Nephron progenitor cell (in vitro differentiated cells): ENCODE measurements at regions not wholly inside any gene's neighbourhood (a gene's known extent, or its start where the extent isn't known, plus 50 kb on each side); places are given as distances from the start of the nearest gene placed in this dataset.

Experiments
- DNase-seq: peaks from one replicate; pipeline ENCODE4 v3.0.0; 2021
- H3K27ac Mint-ChIP-seq: 2 replicates; pipeline ENCODE4 v1.8.0; 2021; ENCODE audit warnings: mild to moderate bottlenecking, moderate library complexity, mixed read lengths
- H3K27me3 Mint-ChIP-seq: 2 replicates; pipeline ENCODE4 v1.8.0; 2021; ENCODE audit warnings: mild to moderate bottlenecking, low read depth, mixed read lengths; ENCODE audit not compliant: poor library complexity
- H3K36me3 Mint-ChIP-seq: 2 replicates; pipeline ENCODE4 v1.8.0; 2021; ENCODE audit warnings: low read depth, mixed read lengths
- H3K4me1 Mint-ChIP-seq: 2 replicates; pipeline ENCODE4 v1.8.0; 2021; ENCODE audit warnings: mixed read lengths
- H3K4me3 Mint-ChIP-seq: 2 replicates; pipeline ENCODE4 v1.8.0; 2021; ENCODE audit warnings: mild to moderate bottlenecking, moderate library complexity, mixed read lengths
- H3K9me3 Mint-ChIP-seq: 2 replicates; pipeline ENCODE4 v1.8.0; 2021; ENCODE audit warnings: mild to moderate bottlenecking, moderate library complexity, mixed read lengths
- TF ChIP-seq, protein P1 (sequence below): fragments of 200-600 bp; sonication (generic); IDR thresholded peaks from 2 replicates; pipeline ENCODE4 v1.5.0; 2021; ENCODE audit warnings: antibody characterized with exemption

DNA sequence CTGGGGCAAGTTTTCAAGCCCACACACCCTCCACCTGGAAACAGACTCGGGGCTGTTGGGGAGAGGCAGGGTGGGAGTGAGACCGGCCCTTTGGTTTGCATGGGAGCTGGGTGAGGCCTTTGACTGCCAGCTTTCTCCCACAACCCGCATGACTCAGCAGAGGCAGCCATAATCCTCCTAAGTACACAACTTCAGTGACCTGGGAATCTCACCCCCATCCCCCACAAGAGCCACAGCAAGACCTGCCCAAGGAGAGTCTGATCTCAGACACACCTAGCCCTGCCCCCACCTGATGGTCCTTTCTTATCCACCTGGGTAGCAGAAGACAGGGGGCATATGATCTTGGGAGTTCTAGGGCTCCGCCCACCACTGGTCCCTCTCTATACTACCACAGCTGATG is 1615.4 kb downstream of the EFNB2 start:
- TF ChIP-seq, protein P1, sequence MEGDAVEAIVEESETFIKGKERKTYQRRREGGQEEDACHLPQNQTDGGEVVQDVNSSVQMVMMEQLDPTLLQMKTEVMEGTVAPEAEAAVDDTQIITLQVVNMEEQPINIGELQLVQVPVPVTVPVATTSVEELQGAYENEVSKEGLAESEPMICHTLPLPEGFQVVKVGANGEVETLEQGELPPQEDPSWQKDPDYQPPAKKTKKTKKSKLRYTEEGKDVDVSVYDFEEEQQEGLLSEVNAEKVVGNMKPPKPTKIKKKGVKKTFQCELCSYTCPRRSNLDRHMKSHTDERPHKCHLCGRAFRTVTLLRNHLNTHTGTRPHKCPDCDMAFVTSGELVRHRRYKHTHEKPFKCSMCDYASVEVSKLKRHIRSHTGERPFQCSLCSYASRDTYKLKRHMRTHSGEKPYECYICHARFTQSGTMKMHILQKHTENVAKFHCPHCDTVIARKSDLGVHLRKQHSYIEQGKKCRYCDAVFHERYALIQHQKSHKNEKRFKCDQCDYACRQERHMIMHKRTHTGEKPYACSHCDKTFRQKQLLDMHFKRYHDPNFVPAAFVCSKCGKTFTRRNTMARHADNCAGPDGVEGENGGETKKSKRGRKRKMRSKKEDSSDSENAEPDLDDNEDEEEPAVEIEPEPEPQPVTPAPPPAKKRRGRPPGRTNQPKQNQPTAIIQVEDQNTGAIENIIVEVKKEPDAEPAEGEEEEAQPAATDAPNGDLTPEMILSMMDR: no peak
- Mint-ChIP-seq H3K9me3 (peaks cover 41% of the 10 kb centered on the region), H3K27me3 (peaks cover 4% of the 10 kb centered on the region), H3K4me3 (no peak overlapping the region), H3K27ac (no peak overlapping the region), H3K4me1 (no peaks in the 10 kb centered on the region), H3K36me3 (peaks cover 11% of the 10 kb centered on the region)
- DNase-seq: no peak

DNA sequence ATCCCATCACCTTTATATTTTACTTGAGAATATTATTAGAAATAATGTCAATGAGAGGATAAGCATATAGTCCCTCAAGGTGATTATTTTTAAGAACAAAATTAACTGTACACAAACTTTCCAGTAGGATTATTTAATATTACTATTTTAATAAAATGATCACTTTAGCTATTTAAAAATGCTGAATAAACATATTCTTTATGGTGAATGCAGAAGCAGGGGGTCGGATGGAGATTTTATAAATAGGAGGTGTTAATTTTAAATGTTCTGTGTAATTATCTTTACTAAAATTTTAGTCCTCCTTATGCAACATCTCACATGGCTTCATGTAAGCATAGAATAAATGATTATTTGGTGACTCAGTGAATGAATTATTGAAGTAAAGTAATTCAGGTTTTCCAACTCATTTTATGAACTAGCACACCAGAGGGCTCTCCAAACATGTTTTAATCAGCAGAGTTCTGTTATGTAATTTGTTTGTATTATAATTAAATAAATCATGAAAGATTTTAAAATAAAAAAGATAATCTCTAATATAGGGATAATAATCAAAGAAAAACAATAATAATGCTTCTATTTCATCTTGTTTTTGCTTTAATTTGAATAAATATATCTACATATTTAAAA is 1635.2 kb downstream of the EFNB2 start:
- no peak overlapping the region for H3K4me3 Mint-ChIP-seq
- DNase-seq: no peak
- H3K36me3 Mint-ChIP-seq: no peaks in the 10 kb centered on the region
- peaks cover 5% of the 10 kb centered on the region for H3K27me3 Mint-ChIP-seq
- H3K9me3 Mint-ChIP-seq: no peaks in the 10 kb centered on the region
- H3K4me1 Mint-ChIP-seq: peaks cover 3% of the 10 kb centered on the region
- TF ChIP-seq, protein P1: no peak
- H3K27ac Mint-ChIP-seq: no peak overlapping the region

DNA sequence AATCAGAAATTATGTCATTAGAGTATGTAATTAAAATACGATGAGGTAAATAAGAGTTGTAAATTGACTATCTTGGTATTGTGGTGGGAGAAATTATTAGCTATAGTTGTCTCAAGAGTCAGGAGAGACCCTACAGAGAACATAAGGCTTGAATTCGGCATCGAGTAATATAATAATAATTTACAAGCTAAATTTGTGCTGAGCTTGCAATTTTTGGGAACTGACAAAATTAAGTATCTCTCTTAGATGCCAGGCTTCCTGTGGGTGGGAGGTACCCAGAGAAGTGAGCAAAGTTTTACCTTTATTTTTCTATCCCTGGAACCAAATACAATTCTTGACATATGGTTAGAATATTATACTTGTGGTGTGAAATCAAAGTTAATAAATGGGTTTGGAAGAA is 1637.0 kb downstream of the EFNB2 start:
- Mint-ChIP-seq H3K4me3 (no peak overlapping the region), H3K4me1 (peaks cover 7% of the 10 kb centered on the region), H3K27ac (no peak overlapping the region), H3K27me3 (peaks cover 5% of the 10 kb centered on the region), H3K9me3 (no peaks in the 10 kb centered on the region), H3K36me3 (no peaks in the 10 kb centered on the region)
- DNase-seq: no peak
- TF ChIP-seq, protein P1: no peak

DNA sequence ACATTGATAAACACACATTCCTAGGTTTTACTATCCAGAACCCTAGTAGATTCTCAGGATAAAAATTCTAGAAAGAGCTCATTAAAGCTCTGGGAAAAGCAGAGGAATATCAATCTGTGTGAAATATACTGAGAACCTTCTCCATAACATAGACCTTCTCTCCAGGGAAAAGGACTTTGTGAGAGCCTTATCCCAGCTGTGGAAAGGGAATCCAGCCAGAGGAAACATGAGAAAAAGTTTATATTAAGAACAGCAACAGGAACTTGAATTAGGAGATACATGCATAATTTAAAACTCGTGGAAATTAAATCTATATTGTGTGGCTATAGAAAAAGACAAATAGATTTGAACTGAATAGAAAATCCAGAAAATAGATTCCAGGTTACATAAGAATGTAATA is 1639.9 kb downstream of the EFNB2 start:
- peaks cover 5% of the 10 kb centered on the region for H3K9me3 Mint-ChIP-seq
- no peak overlapping the region for H3K4me3 Mint-ChIP-seq
- peaks cover 7% of the 10 kb centered on the region for H3K4me1 Mint-ChIP-seq
- H3K27me3 Mint-ChIP-seq: peaks cover 5% of the 10 kb centered on the region
- H3K27ac Mint-ChIP-seq: peak overlapping the region; percentile 51
- H3K36me3 Mint-ChIP-seq: no peaks in the 10 kb centered on the region
- no peak for DNase-seq
- TF ChIP-seq, protein P1: no peak

DNA sequence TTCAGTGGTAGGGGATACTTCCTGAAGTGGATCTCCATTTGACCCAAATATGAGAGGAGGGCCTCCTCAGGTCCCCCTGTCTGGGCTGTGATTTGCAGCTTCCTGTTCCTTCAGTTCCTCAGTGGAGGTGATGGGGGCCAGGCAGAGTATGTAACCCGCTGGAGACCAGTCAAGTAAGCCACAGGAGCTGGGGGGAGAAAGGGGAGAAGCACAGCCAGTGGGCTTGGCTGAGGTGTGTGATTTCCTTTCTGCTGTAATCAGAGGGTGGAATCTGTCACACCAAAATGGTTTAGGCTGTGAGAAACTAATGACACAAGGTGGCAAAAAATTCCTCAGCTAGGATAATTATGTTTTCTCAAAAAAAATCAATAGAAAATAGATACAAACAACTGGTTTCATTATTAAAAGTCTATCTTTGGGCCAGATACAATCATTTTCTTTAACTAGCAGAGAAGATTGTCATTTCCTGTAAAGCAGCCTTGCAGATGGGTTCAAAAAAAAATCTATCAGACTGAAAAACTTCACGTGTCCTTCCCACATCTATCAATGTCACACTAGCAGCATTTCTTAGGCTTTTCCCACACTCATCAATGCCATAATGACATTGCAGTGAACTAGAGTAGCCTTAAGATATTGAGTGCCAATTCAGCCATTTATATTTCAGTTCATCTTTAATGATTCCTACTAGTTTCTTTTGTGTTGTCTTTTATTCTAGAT is 1660.3 kb downstream of the EFNB2 start:
- H3K9me3 Mint-ChIP-seq: peaks cover 2% of the 10 kb centered on the region
- peak overlapping the region; percentile 92 for H3K27ac Mint-ChIP-seq
- peaks cover 2% of the 10 kb centered on the region for H3K36me3 Mint-ChIP-seq
- H3K4me3 Mint-ChIP-seq: no peak overlapping the region
- no peak for DNase-seq
- TF ChIP-seq, protein P1: no peak
- peaks cover 42% of the 10 kb centered on the region for H3K4me1 Mint-ChIP-seq
- no peaks in the 10 kb centered on the region for H3K27me3 Mint-ChIP-seq

DNA sequence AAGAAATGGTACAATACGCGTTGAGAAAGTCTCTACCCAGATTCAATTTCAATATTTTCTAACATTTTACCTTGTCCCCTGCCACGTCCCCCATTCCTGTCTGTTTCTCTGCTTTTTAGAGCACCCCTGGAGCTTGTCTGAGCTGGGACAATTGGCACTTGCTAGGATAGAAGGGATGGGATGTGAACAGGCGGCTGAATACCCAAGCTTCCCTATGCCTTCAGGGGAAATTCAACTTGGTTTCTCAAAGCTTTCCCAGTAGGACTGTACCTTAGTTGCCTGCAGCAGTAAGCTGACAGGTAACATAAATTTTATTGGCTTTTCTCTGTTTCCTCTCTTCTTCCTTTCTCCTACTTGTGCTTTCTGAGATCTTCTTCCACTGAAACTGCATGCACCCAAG is 1663.3 kb downstream of the EFNB2 start:
- Mint-ChIP-seq H3K4me3 (no peak overlapping the region), H3K36me3 (peaks cover 5% of the 10 kb centered on the region), H3K4me1 (peaks cover 42% of the 10 kb centered on the region), H3K27ac (peak overlapping the region; percentile 27), H3K9me3 (peaks cover 5% of the 10 kb centered on the region), H3K27me3 (no peaks in the 10 kb centered on the region)
- TF ChIP-seq, protein P1: no peak
- DNase-seq: no peak
